Suprapubic skin (tissue), 4 donors: ENCODE measurements at regions not wholly inside any gene's neighbourhood (a gene's known extent, or its start where the extent isn't known, plus 50 kb on each side); places are given as distances from the start of the nearest gene placed in this dataset.

Experiments
- CTCF ChIP-seq, 2 donors: fragments of 200-600 bp in 1 of 2; fragments of 450-650 bp in 1 of 2; sonication (generic) in 1 of 2; IDR thresholded peaks; one replicate each; pipeline ENCODE4 v1.5.1; 2016 to 2019; ENCODE audit warnings: antibody characterized with exemption in 2 of 2, mild to moderate bottlenecking in 1 of 2, moderate library complexity in 1 of 2
- EP300 ChIP-seq: sonication (generic); formaldehyde crosslinking; IDR thresholded peaks from one replicate; pipeline ENCODE4 v1.6.1; 2017; ENCODE audit warnings: antibody characterized with exemption
- POLR2A ChIP-seq, 2 donors: fragments of 450-650 bp; IDR thresholded peaks; one replicate each; pipeline ENCODE4 v1.6.1; 2017; ENCODE audit warnings: antibody characterized with exemption in 2 of 2, mild to moderate bottlenecking in 2 of 2, moderate library complexity in 2 of 2
- POLR2AphosphoS5 ChIP-seq, 3 donors: sonication (generic); formaldehyde crosslinking; IDR thresholded peaks; one replicate each; pipeline ENCODE4 v1.6.1; 2017; ENCODE audit warnings: antibody characterized with exemption in 3 of 3

- no peak for TF ChIP-seq CTCF (IDR thresholded peaks at IDR 0.05)
- no peak for TF ChIP-seq POLR2AphosphoS5 (IDR thresholded peaks at IDR 0.05)
- TF ChIP-seq POLR2A (IDR thresholded peaks at IDR 0.05): no peak
- TF ChIP-seq EP300: no peak
These were observed 490.0 kb upstream of the SGCG start for GRCh38 chr13:22690756-22691155.
